Neutrophil (primary cell): ENCODE measurements at regions not wholly inside any gene's neighbourhood (a gene's known extent, or its start where the extent isn't known, plus 50 kb on each side); places are given as distances from the start of the nearest gene placed in this dataset.

ENCODE experiments used
- H3K27ac ChIP-seq: fragments of 200-600 bp; sonication (generic); 2 replicates; pipeline ENCODE4 v1.5.1; 2016; ENCODE audit warnings: mild to moderate bottlenecking, moderate library complexity
- H3K27me3 ChIP-seq: fragments of 200-600 bp; sonication (generic); 2 replicates; pipeline ENCODE4 v1.6.0; 2016; ENCODE audit warnings: mild to moderate bottlenecking
- H3K36me3 ChIP-seq: fragments of 200-600 bp; sonication (generic); 2 replicates; pipeline ENCODE4 v1.5.1; 2017
- H3K4me1 ChIP-seq, 2 experiments: fragments of 200-600 bp in 1 of 2; sonication (generic) in 1 of 2; 1 replicate in 1 of 2; 2 replicates in 1 of 2; pipeline versions ENCODE4 v1.5.1 to v1.6.1; 2013 to 2016; ENCODE audit warnings: low read depth in 1 of 2, low read length in 1 of 2, mild to moderate bottlenecking in 1 of 2, moderate library complexity in 1 of 2; ENCODE audit not compliant: control insufficient read depth in 1 of 2, insufficient read depth in 1 of 2
- H3K4me3 ChIP-seq, 2 experiments: fragments of 200-600 bp in 1 of 2; sonication (generic) in 1 of 2; 1 replicate in 1 of 2; 2 replicates in 1 of 2; pipeline ENCODE4 v1.5.1; 2013 to 2016; ENCODE audit warnings: low read depth in 1 of 2, low read length in 1 of 2, mild to moderate bottlenecking in 1 of 2, moderate library complexity in 1 of 2
- H3K9me3 ChIP-seq: fragments of 200-600 bp; sonication (generic); 2 replicates; pipeline ENCODE4 v1.5.1; 2016
- CTCF ChIP-seq: fragments of 200-600 bp; sonication (generic); IDR thresholded peaks from 2 replicates; pipeline ENCODE4 v1.5.1; 2016; ENCODE audit warnings: antibody characterized with exemption

- Histone ChIP-seq H3K9me3 (no peaks in the 10 kb centered on the region), H3K36me3 (no peaks in the 10 kb centered on the region), H3K4me3 (no peak overlapping the region), H3K27ac (no peak overlapping the region), H3K4me1 (no peaks in the 10 kb centered on the region), H3K27me3 (no peaks in the 10 kb centered on the region)
- TF ChIP-seq CTCF, result no peak
Measured at GRCh38 chr6:165755583-165755982, 92.5 kb upstream of the PDE10A start.

GRCh38 chr6:165753506-165753905 is 90.5 kb upstream of the PDE10A start:
- no peaks in the 10 kb centered on the region for H3K36me3 ChIP-seq
- TF ChIP-seq CTCF, result no peak
- H3K27ac ChIP-seq, result no peak overlapping the region
- H3K4me1 ChIP-seq, result no peaks in the 10 kb centered on the region
- H3K9me3 ChIP-seq, result no peaks in the 10 kb centered on the region
- H3K4me3 ChIP-seq, result no peak overlapping the region
- no peaks in the 10 kb centered on the region for H3K27me3 ChIP-seq

DNA sequence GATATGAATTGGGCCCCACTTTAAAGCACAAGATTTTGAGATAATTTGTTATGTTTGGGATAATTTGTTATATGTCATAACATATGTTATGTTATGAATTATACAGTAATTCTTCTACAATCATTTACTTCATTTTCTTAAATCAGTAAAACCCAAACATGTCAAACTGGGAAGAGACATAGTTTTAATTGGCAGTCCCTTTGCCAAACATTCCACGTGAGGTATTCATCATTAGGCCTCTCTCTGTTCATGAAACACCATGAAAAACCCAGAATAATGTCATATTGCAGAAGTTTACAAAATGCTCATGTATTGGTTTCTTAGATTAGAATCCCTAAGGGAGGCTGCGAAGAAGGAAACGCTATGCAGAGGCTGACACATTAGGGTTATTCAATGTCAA is 89.4 kb upstream of the PDE10A start:
- H3K27me3 ChIP-seq, result no peaks in the 10 kb centered on the region
- H3K4me1 ChIP-seq, result no peaks in the 10 kb centered on the region
- no peaks in the 10 kb centered on the region for H3K36me3 ChIP-seq
- H3K9me3 ChIP-seq, result no peaks in the 10 kb centered on the region
- TF ChIP-seq CTCF, result no peak
- no peak overlapping the region for H3K4me3 ChIP-seq
- no peak overlapping the region for H3K27ac ChIP-seq

DNA sequence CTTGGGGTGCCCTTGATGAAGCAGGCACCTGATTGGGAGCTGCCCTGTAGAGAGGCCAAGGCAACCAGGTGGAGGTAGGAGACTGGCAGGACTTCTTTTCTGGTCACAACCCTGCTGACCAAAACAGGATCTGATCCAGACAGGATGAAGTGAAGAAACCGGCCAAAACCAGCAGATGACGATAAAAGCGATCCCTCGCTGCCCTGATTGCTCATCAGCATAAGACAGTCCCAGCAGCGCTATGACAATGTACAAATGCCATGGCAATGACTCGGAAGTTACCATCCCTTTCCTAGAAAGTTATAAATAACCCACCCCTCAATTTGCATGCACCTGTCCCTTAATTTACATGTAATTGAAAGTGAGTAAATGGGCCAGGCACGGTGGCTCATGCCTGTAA is 88.4 kb upstream of the PDE10A start:
- Histone ChIP-seq H3K4me1 (no peaks in the 10 kb centered on the region), H3K36me3 (no peaks in the 10 kb centered on the region), H3K9me3 (no peaks in the 10 kb centered on the region), H3K27ac (no peak overlapping the region), H3K27me3 (no peaks in the 10 kb centered on the region), H3K4me3 (no peak overlapping the region)
- TF ChIP-seq CTCF, result no peak

GRCh38 chr6:165749163-165749562 is 86.1 kb upstream of the PDE10A start:
- Histone ChIP-seq H3K9me3 (no peaks in the 10 kb centered on the region), H3K36me3 (no peaks in the 10 kb centered on the region), H3K4me1 (no peaks in the 10 kb centered on the region), H3K4me3 (no peak overlapping the region), H3K27ac (no peak overlapping the region), H3K27me3 (no peaks in the 10 kb centered on the region)
- TF ChIP-seq CTCF, result no peak

DNA sequence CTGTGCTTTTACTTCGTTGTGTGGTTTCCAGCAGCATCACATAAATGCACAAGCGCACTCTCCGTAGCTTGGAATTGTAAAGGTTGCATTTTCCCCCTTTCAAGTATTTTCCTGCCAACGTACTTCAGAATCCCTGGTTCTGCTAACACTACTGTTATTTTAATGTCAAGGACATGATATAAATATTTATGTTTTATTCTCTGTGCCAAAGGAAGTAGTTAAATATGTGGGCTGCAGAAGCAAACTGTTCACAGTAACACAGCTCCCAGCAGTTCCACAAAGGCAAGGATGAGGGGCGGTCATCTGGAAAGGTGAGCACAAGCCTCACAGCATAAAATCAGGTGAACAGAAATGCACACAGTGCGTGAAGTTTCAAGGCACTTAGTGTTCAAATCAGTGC is 85.3 kb upstream of the PDE10A start:
- Histone ChIP-seq H3K4me3 (no peak overlapping the region), H3K27me3 (no peaks in the 10 kb centered on the region), H3K9me3 (no peaks in the 10 kb centered on the region), H3K27ac (no peak overlapping the region), H3K36me3 (no peaks in the 10 kb centered on the region), H3K4me1 (no peaks in the 10 kb centered on the region)
- no peak for TF ChIP-seq CTCF
